A673 (cell line): ENCODE measurements at regions not wholly inside any gene's neighbourhood (a gene's known extent, or its start where the extent isn't known, plus 50 kb on each side); places are given as distances from the start of the nearest gene placed in this dataset.

ENCODE experiments used
- BruUV-seq: library from RNA; stranded (reverse); fragments of 400-500 nt; replicated peaks from 2 replicates; lab custom pipeline; 2021; lab: Mats Ljungman, UMichigan
- CTCF ChIA-PET: fragments of 300-600 bp; sonication (Branson Sonifier 250); formaldehyde crosslinking; loops from one replicate; lab custom pipeline; 2022; ENCODE audit warnings: antibody characterized with exemption; lab: Charles Lee
- POLR2A ChIA-PET: fragments of 300-600 bp; sonication (Branson Sonifier 250); formaldehyde crosslinking; loops from one replicate; lab custom pipeline; 2022; ENCODE audit warnings: antibody characterized with exemption; ENCODE audit not compliant: low non-redundant PET; lab: Charles Lee
- DNase-seq: peaks from one replicate; pipeline ENCODE4 v3.0.0-alpha.2; 2015; ENCODE audit warnings: low spot score
- H3K27ac ChIP-seq: fragments of 200-600 bp; sonication (generic); 2 replicates; pipeline ENCODE4 v1.5.1; 2016; ENCODE audit warnings: mixed run types, low read depth, mild to moderate bottlenecking, mixed read lengths, antibody characterized with exemption, low read length; ENCODE audit not compliant: poor library complexity, severe bottlenecking
- H3K27me3 ChIP-seq: fragments of 200-600 bp; sonication (generic); replicated peaks from 2 replicates; pipeline ENCODE4 v1.6.1; 2017; ENCODE audit warnings: mixed run types, low read depth, mild to moderate bottlenecking, mixed read lengths, antibody characterized with exemption, low read length; ENCODE audit not compliant: insufficient read depth, poor library complexity
- H3K36me3 ChIP-seq: fragments of 200-600 bp; sonication (generic); 2 replicates; pipeline ENCODE4 v1.6.1; 2016; ENCODE audit warnings: mixed run types, mild to moderate bottlenecking, mixed read lengths, antibody characterized with exemption, low read length; ENCODE audit not compliant: insufficient read depth, poor library complexity, severe bottlenecking
- H3K4me1 ChIP-seq: fragments of 200-600 bp; sonication (generic); 2 replicates; pipeline ENCODE4 v1.6.1; 2017; ENCODE audit warnings: mixed run types, mild to moderate bottlenecking, mixed read lengths, antibody characterized with exemption, low read length; ENCODE audit not compliant: insufficient read depth, poor library complexity, severe bottlenecking
- H3K4me3 ChIP-seq: fragments of 200-600 bp; sonication (generic); 2 replicates; pipeline ENCODE4 v1.5.1; 2016; ENCODE audit warnings: low read depth, mixed run types, mild to moderate bottlenecking, mixed read lengths, low read length; ENCODE audit not compliant: poor library complexity, severe bottlenecking
- H3K9me3 ChIP-seq: fragments of 200-600 bp; sonication (generic); 2 replicates; pipeline ENCODE4 v1.6.1; 2016; ENCODE audit warnings: mixed run types, low read depth, mild to moderate bottlenecking, mixed read lengths, antibody characterized with exemption, low read length; ENCODE audit not compliant: poor library complexity, severe bottlenecking
- CTCF ChIP-seq: fragments of 300-800, 200-600 bp; sonication (generic); conservative IDR thresholded peaks from 2 replicates; pipeline ENCODE4 v1.5.1; 2017; ENCODE audit warnings: low read depth, mild to moderate bottlenecking, antibody characterized with exemption, low read length, moderate library complexity, mixed read lengths
- EZH2 ChIP-seq: fragments of 200-600 bp; sonication (generic); IDR thresholded peaks from 2 replicates; pipeline ENCODE4 v1.6.1; 2017; ENCODE audit warnings: borderline replicate concordance, low read depth, mild to moderate bottlenecking, mixed read lengths, antibody characterized with exemption, low read length; ENCODE audit not compliant: poor library complexity, severe bottlenecking
- intact Hi-C: fragments of 100-400 bp; cut with micrococcal nuclease; formaldehyde crosslinking; loops from one replicate; pipeline ENCODE4 v1.10.0; 2022; ENCODE audit not compliant: unreplicated experiment

- POLR2A ChIA-PET: no interaction called here
- Histone ChIP-seq H3K9me3 (no peaks in the 10 kb centered on the region), H3K4me3 (no peak overlapping the region), H3K27ac (no peak overlapping the region), H3K36me3 (no peaks in the 10 kb centered on the region), H3K4me1 (no peaks in the 10 kb centered on the region), H3K27me3 (peaks cover 9% of the 10 kb centered on the region)
- CTCF ChIA-PET: no interaction called here
- DNase-seq: no peak
- intact Hi-C loops: no loop called here
- BruUV-seq: no TSS peak
- TF ChIP-seq EZH2 (no peak), CTCF (no peak)
Measured at GRCh38 chr3:25306066-25306465, 122.0 kb upstream of the RARB start.

GRCh38 chr3:25306705-25307104 is 121.4 kb upstream of the RARB start:
- Histone ChIP-seq H3K4me1 (no peaks in the 10 kb centered on the region), H3K9me3 (no peaks in the 10 kb centered on the region), H3K27ac (no peak overlapping the region), H3K27me3 (peaks cover 15% of the 10 kb centered on the region), H3K4me3 (no peak overlapping the region), H3K36me3 (no peaks in the 10 kb centered on the region)
- BruUV-seq: no TSS peak
- TF ChIP-seq CTCF (no peak), EZH2 (no peak)
- ChIA-PET POLR2A (no interaction called here), CTCF (no interaction called here)
- DNase-seq: no peak
- intact Hi-C loops: no loop called here

- no peaks in the 10 kb centered on the region for H3K9me3 ChIP-seq
- no peak overlapping the region for H3K4me3 ChIP-seq
- H3K27ac ChIP-seq: no peak overlapping the region
- intact Hi-C loops: no loop called here
- peaks cover 30% of the 10 kb centered on the region for H3K27me3 ChIP-seq
- ChIA-PET CTCF (no interaction called here), POLR2A (no interaction called here)
- H3K36me3 ChIP-seq: no peaks in the 10 kb centered on the region
- no peak for TF ChIP-seq EZH2
- TF ChIP-seq CTCF: no peak
- no peak for DNase-seq
- BruUV-seq: no TSS peak
- H3K4me1 ChIP-seq: no peaks in the 10 kb centered on the region
Measured at GRCh38 chr3:25313286-25313685, 114.8 kb upstream of the RARB start.
